NOMO-1 treated with DMSO at 0.1 percent for 48 hours (cell line): ENCODE measurements at regions not wholly inside any gene's neighbourhood (a gene's known extent, or its start where the extent isn't known, plus 50 kb on each side); places are given as distances from the start of the nearest gene placed in this dataset.

Experiments
- DNase-seq: peaks from one replicate; lab custom pipeline; 2025; ENCODE audit not compliant: unreplicated experiment; lab: John Stamatoyannopoulos, UW

DNA sequence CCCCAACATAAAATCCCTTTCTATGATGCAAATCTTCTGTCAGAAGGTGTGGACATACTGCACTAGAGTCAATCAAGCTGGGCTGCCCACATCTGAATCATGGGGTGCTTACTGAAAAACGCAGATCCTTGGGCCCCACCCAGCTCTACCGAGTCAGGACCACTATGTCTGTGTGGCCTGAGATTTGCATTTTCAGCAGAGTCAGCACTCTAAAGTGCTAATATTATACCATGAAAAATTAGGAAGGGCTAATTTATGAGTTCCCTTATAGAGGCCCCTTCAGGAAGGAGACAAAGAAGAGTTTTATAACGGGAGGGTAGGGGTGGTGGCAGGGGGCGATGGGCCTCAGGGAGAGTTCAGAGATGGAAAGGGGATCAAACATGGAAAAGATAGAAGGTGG is 163.3 kb upstream of the NABP1 start:
- DNase-seq, result no peak

DNA sequence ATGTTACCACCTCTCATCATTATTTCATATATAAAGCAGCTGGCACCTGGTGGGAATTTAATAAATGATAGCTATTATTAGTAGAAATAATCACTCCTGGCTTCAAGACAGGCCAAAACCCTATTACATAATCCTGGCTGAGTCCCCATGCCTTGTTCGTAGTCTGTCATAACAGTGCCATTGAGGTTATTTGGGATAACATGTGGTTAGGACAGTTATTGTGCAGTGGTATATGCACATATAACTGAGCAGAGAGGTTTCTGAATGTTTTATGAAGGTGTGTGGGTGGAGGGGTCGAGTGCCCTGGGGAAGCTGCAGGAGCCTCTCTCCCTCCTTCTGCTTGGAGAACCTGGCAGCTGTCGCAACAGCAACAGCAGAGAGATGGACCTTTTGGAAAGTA is 162.4 kb upstream of the NABP1 start:
- no peak for DNase-seq

DNA sequence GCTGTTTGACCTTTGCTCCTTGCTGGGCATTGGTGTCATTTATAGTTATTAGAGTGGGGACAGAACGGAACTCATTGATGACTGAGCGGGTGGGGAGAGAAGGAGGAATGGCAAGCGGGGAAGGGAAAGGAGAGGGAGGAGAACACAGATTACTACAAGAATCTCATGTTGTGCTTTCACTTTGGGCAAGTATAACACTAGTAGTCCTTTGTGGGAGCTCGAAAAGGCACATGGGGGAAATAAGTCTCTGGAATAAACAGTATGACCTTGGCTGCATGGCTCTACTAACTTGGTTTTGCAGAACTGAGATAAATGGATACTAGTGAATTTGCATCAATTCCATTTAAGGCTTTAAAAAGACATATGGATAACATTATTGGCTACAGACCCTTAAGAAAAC is 161.7 kb upstream of the NABP1 start:
- DNase-seq, result no peak

DNA sequence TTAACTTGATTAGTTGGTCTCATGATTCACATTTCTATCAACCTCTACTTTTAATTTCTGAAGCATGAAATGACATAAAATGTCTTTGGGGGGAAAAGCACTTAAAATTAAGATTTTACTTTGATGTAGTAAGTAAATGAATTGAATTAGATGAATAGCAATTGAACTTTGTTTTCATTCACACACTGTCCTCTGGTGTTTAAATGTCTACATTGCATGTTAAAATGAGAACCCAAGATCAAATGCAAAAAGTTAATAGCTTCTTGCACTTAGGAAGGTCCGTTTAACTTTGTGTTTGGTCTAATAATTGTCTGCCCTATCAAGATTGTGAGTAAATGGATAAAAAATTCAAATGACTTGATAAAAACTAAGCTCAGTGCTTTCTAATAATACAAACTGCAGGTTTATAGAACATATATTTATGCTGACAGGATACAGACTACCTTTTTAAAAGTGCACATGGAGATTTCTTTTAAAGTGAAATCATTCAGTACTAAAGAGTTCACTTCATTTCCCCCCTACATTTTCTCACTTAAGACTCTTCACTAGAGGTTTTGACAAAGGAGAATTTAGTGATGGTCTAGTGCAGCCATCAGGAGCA is 156.2 kb upstream of the NABP1 start:
- peak; percentile 34 for DNase-seq

DNA sequence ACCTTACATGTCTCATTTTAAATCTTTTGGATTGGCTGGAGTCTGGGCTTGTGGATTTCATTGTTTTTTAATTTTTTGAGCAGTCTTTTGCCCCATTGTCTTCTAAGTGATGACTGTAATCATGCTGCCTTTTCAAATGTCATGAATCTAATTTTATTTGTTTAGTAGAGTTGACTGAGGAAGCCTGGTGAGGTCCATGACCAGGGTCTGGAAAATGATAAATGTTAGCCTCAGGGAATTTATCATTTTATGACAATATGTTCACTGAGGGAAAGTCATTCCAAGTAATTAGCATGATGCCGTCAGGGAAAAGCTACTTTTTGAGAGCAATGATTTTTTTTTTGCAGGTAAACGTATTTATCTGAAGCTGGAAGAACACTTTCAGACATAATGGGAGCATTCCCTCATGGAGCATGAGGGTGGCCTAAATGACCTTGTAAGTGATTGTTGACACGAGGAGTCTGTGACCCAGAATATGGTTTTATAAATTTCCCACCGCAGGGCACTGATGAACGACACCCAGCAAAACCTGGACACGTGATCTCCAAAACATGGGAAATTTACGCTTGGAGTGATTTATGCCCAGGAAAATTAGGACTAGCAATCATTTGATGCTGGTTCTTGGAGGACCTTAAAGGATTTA is 155.3 kb upstream of the NABP1 start:
- no peak for DNase-seq

DNA sequence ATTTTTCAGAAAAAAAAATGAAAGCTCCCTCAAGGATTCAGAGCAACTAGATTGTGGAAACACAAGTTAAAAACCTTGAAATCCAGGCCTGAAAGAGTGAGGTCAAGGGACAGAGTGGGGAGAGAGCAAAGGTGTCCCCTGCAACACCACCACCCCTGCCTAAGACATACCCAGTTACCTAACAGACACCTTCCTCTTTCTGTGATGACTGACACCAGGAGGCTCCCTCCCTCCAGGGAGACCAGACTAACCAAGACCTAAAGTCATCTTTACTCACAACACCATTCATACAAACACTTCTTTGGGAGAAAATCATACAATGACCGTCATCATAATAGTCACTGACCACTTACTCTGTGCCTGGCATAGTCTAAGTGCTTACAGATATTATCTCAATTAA is 151.8 kb upstream of the NABP1 start:
- peak; percentile 36 for DNase-seq

DNA sequence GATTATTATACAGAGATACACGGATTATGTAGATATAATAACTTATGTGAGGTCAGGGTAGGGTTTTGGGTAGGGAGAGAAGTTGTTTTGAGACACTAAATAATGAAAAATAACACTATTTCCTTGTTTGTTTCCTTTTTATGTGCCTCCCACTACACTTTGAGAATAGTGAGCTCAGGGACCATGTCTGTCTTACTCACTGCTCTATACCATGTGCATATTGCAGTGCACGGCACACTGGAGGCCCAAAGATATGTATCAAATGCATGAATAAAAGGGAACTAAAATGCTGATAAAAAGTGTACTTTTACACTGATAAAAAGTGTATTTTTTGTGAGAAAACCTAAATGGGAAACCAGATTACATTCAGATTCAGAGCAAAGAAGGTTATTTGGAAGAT is 151.4 kb upstream of the NABP1 start:
- no peak for DNase-seq

DNA sequence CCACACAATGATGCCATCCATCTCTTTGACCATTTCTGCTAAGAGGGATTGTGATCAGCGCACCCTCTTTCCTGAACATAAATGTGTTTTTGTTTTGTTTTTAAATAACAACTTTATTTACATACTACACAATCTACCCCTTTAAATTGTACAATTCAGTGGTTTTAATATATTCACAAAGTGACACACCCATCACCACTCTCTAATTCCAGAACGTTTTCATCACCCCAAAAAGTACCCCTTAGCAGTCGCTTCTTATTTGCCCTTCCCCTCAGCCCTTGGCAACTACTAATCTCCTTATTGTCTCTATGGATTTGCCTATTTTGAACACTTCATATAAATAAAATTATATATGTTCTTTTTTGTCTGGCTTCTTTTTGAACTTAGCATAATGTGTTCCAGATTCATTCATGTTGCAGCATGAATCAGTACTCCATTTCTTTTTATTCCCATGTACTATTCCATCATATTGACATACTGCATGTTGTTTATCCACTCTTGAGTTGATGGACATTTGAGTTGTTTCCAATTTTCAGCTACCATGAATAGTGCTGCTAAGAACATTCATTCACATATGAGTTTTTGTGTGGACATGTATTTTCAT is 150.9 kb upstream of the NABP1 start:
- no peak for DNase-seq

DNA sequence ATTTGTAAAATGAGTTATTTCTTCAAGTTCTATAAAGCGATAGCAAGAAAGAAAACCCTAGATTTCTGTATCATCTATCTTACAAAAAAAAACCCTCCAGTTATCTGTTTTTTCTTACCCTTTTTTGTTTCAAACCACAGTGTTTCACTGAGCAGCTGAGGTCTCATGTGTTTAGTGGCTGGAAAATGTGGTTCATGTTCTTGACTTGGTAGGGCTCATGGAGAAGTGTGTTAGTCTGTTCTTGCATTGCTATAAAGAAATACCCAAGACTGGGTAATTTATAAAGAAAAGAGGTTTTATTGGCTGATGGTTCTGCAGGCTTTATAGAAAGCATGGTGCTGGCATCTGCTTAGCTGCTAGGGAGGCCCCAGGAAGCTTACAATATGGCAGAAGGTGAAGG is 147.3 kb upstream of the NABP1 start:
- DNase-seq, result no peak

DNA sequence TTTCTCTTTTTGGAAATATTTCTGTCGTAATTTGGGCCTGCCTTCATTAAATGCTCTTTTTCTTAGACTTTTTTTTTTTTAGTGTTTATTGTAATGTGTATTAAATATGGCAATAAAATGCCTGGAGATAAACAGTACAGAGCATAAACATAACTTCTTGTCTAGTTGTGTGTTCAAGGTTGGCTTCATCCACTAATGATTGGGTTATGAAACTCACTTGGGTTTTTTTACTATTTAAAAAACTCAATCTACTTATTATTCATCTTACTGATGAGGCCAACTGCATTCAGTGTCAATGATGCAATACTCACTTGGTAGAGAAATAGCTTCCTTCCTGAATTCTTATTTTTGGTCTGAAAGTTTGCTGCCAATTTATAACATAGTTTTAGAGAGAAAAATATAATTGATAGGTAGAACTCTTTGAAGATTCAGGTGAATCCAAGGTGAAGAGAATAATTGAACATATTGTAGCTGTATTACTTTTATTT is 144.2 kb upstream of the NABP1 start:
- DNase-seq, result peak; percentile 83

DNA sequence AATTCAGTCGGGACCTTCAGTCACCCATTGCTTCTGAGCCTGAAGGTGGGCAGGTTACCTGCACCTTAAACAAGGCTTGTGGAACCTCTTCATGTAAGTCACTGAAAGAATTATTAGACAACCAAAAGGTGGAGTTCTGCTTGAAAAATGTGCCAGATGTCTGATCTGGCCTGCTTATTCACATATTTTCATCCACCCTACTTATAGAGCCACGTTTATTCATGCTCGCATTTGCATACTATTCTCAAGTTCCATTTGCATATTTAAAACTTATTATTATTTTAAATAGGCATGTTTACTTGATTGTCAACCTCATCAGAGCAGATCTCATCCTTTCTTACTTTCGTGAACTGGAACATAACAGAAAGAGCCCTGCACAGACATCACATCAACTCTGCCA is 140.0 kb upstream of the NABP1 start:
- DNase-seq, result no peak

DNA sequence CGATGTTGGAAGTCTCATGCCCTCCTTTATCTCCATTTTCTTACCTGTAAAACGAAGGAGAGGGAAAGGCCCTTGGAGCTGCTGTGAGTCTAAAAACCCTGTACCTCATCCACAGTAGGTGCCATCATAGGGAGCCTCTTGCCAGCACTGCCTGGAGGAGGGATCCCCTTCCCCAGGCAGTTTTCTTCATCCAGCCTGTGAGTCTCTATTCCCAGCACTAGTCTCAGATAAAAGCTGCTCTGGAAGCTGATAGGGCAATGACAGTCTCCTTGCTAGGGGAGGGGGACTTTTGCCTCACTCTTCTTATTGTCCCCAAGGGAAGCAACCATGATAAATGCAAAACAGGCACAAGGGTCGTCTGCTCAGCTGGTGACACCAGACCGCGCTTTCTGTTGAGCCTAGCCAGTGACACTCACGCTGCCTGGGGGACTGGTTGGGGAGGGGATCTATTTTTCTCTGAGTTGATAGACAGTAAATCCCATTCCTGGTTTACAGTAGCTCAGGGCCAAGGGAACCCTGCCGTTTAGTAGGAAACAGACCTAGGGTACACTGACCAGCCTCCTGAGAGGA is 139.5 kb upstream of the NABP1 start:
- DNase-seq, result no peak

DNA sequence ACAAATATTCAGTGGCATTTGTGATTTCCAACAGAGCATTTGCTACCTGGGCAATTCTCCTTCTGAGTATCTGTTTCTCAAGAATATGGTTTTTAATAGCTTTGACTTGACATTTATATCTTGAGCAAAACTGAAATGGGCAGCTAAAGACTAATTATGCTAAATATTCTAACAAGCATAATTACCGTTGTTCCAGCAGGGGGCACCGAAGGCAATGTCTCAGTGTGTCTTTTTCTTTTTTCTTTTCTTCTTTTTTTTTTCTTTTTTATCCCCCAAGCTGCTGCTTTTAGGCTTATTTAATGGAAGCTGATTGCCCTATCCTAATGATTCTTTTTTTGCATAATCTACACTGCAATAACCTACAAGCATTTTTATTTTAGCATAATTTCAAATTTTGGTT is 138.9 kb upstream of the NABP1 start:
- peak; percentile 9 for DNase-seq

DNA sequence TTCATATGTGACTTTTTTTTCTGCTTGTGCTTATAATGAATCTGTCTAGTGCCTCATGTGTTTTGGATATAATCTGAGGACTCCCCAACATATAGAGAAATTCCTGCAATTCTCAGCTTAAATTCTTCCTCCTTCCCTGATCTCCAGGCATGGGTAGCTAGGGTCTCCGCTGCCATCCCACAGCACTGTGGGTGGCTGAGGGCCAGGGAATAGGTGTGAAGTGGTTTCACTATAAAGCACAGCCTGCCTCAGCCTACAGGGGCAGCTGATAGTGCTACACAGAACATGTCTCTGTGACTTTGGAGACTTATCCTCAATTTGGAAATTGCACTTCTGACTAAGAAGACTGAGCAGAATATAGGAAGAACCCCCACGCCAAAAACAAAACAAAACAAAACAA is 137.3 kb upstream of the NABP1 start:
- no peak for DNase-seq

DNA sequence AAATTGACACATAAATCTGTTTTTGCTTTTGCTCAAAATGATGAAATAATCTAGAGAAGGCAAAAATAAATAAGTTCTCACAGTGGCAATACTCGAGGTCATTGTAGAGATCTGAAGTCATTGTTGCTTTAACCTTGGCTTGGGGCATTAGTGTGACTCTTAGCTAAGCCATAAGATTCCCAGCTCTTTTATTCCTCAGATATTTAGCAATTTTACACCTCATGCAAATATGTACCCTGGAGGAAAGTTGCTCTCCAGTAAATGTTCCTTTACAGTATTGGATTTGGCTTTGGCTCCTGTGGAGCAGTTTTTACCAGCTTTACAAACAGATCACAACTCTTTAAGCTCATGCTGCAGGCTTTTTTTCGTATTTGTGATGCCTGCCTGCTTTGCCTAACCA is 134.2 kb upstream of the NABP1 start:
- DNase-seq, result no peak

DNA sequence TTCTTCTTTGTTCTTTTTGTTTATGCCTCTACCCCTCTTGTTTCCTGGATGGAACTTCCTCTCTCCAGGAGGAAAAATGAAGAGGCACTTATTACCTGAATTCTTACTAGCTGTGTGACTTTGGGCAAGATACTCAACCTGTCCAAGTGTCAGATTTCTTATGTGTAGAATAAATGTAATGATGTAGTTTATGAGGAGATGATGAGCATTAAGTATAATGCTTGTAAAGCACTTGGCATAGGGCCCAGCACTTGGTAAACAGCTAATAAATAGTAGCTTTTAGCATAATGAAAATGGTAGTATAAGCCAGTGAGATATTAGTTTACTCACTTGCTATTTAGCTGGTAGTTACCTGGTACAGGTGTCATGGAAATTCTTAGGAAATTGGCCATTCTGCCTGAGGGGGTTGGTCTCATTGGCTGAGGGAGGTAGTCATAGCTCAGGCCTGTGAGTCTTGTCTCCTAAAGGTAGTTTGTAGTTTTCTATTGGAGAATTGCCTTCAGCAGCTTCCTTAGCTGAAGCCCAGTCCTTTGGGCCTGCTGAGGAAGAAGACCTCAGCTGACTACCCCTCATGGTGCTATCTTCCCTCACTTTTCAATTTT is 133.4 kb upstream of the NABP1 start:
- DNase-seq, result no peak

DNA sequence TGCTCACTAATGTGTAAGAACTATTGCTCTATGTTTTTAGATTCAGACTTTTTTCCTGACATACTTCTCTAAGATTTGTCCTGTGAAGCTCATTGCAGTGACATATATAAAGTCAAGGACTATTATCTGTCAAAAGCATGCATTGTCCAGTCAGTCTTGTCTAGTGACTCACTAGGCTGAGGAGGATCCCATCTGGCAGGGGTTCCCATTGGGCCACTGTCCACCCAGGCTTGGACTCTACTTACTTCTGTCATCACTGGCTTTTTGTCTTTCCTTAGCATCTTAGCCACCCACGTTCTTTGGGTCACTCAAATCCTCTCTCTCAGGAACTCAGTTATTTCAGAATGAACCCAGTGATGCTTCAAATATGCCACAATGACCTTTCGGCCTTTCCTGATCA is 132.6 kb upstream of the NABP1 start:
- DNase-seq, result no peak

DNA sequence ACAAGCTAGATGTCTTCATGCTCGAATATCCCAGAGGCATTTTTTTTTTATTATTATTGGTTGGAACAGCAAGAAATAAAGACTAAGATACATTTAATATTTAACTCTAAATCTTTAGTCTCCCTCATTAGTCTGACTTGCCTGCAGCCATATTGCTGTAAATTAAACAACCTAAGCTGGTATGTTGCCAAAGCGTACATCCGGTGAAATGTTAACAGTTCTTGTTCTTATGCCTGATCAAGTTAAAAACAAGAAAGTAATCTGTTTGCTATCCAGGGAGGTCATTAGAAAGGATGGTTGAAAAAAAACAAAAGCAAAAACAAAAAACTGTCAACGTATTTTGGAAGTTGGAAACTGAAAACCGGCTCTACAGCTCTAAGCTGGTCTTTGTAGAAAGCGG is 125.9 kb upstream of the NABP1 start:
- DNase-seq, result no peak

DNA sequence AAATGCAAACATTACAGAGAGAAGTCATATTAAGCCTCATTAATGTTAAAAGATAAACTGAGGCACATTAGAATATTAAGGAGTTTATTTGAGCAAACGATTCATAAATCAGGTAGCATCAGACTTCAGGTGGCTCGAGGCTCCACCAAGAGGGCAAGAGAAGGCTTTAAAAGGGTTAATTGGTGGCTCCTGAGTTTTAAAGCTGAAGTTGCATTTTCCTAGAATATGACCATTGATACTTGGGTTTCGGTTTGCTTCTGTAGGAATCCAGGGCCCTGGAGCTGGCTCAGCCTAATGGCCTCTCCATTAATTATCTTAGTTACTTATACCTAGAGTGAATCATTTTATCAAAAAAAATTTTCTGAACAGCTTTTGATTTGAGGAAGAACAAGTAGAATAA is 123.7 kb upstream of the NABP1 start:
- no peak for DNase-seq

DNA sequence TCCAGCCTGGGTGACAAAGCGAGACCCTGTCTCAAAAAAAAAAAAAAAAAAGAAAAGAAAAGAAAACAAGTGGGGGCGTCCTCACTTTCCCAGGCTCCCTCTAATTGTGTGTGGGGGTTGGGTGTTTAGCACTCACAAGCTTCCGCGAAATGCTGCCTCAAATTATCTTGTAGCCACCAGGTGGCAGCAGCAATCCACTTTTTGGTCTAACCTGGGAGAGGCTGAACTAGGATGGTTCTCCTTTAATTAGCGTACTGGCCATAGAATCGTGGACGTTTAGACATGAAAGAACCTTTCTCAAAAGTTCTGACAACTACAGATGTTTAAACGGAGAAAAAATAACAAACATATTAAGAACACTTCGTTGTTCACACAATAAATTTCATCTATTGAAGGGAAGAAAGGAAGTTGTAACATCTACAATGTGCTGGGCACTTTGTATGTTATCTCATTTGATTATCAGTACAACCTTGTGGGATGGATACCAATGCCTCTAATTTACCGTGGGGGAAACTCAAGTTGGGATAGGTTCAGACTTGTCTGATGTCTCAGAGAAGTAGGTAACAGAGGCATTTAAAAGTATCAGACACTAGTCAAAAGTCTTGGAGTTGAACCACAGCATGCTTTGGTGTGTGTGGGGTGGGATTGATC is 122.7 kb upstream of the NABP1 start:
- peak; percentile 77 for DNase-seq

DNA sequence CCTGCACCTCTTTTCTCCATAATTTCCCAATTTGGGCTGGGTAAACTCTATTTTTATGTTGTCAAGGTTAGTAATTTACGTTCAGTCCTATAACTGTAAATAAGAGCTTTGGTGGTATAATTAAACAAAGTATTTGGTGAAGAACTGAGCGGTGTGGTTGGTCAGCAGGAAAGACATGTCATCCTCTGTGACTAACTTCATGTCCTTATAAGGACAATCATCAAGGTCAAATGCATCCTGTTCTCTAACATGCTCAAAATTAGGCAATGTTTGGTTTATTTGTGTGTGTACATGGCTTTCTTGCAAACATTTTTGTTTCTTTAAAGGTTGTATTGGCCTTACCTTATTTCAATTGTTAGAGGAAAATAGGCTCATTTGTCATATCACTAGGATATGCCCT is 121.5 kb upstream of the NABP1 start:
- no peak for DNase-seq

DNA sequence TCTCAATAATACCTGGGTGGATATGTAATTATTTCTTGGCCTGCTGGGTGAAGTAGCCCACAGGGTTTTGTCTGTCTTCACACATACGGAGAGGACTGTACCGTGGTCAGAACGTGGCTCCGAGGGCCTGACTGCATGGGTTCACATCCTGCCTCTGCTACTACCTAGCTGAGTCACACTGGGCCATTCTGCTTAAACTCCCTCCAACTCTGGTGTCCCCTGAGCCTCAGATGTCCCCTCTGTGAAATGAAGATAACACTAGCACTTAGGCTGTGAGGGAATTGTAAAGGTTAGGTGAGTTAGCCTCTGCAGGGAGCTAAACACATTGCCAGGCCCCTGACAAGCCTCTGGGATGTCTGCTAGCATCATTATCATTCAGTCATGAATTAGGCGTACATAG is 120.1 kb upstream of the NABP1 start:
- DNase-seq, result no peak
